ENCODE measurements at regions not wholly inside any gene's neighbourhood (a gene's known extent, or its start where the extent isn't known, plus 50 kb on each side); places are given as distances from the start of the nearest gene placed in this dataset.

- no peak for DNase-seq (ENCODE audit: low spot score)
These were observed 120.9 kb upstream of the LHX1 start for GRCh38 chr17:36816214-36816906.

- DNase-seq (ENCODE audit: low spot score): no peak
These were observed 120.4 kb upstream of the LHX1 start for GRCh38 chr17:36816907-36817288.

- no peak for DNase-seq (ENCODE audit: low spot score)
These were observed 119.7 kb upstream of the LHX1 start for GRCh38 chr17:36817483-36818048.

- DNase-seq (ENCODE audit: low spot score): no peak
These were observed 119.0 kb upstream of the LHX1 start for GRCh38 chr17:36818134-36818825.

- DNase-seq (ENCODE audit: low spot score): no peak
These were observed 113.2 kb upstream of the LHX1 start for GRCh38 chr17:36823850-36824677.

GRCh38 chr17:36824678-36825101, 112.6 kb upstream of the LHX1 start:
- DNase-seq (ENCODE audit: low spot score): no peak

GRCh38 chr17:36825113-36825512, 112.2 kb upstream of the LHX1 start:
- no peak for DNase-seq (ENCODE audit: low spot score)

- DNase-seq (ENCODE audit: low spot score): no peak
These were observed 111.8 kb upstream of the LHX1 start for GRCh38 chr17:36825521-36825920.

- no peak for DNase-seq (ENCODE audit: low spot score)
These were observed 111.3 kb upstream of the LHX1 start for GRCh38 chr17:36825951-36826350.

- DNase-seq (ENCODE audit: low spot score): no peak
These were observed 110.2 kb upstream of the LHX1 start for GRCh38 chr17:36827081-36827480.

- DNase-seq (ENCODE audit: low spot score): no peak
These were observed 107.6 kb upstream of the LHX1 start for GRCh38 chr17:36829676-36830075.

GRCh38 chr17:36833279-36833678, 104.0 kb upstream of the LHX1 start:
- no peak for DNase-seq (ENCODE audit: low spot score)

- DNase-seq (ENCODE audit: low spot score): no peak
These were observed 102.2 kb upstream of the LHX1 start for GRCh38 chr17:36835036-36835435.

GRCh38 chr17:36837195-36837938, 99.9 kb upstream of the LHX1 start:
- DNase-seq (ENCODE audit: low spot score): peak; percentile 78

GRCh38 chr17:36837939-36838272, 99.4 kb upstream of the LHX1 start:
- no peak for DNase-seq (ENCODE audit: low spot score)

- no peak for DNase-seq (ENCODE audit: low spot score)
These were observed 98.0 kb upstream of the LHX1 start for GRCh38 chr17:36839256-36839655.

- no peak for DNase-seq (ENCODE audit: low spot score)
These were observed 96.5 kb upstream of the LHX1 start for GRCh38 chr17:36840796-36841195.

- DNase-seq (ENCODE audit: low spot score): no peak
These were observed 95.0 kb upstream of the LHX1 start for GRCh38 chr17:36842231-36842819.

GRCh38 chr17:36842963-36843558, 94.2 kb upstream of the LHX1 start:
- no peak for DNase-seq (ENCODE audit: low spot score)

- no peak for DNase-seq (ENCODE audit: low spot score)
These were observed 93.3 kb upstream of the LHX1 start for GRCh38 chr17:36844013-36844412.

GRCh38 chr17:36844601-36845000, 92.7 kb upstream of the LHX1 start:
- no peak for DNase-seq (ENCODE audit: low spot score)

Measured in iPS-NIHi11 (cell line).